WTC11 (cell line): ENCODE measurements at regions not wholly inside any gene's neighbourhood (a gene's known extent, or its start where the extent isn't known, plus 50 kb on each side); places are given as distances from the start of the nearest gene placed in this dataset.

Experiments used
- IRF2 ChIP-seq: sonication (generic); formaldehyde crosslinking; IDR thresholded peaks from 2 replicates; pipeline ENCODE4 v1.8.0; 2022; ENCODE audit warnings: low read depth, missing genetic modification reagents, borderline replicate concordance
- JUN ChIP-seq: sonication (generic); formaldehyde crosslinking; IDR thresholded peaks from 2 replicates; pipeline ENCODE4 v1.8.0; 2023; ENCODE audit warnings: mild to moderate bottlenecking, missing genetic modification reagents
- NR3C1 ChIP-seq: sonication (generic); formaldehyde crosslinking; conservative IDR thresholded peaks from 2 replicates; pipeline ENCODE4 v1.8.1; 2023; ENCODE audit warnings: low read depth, mild to moderate bottlenecking, missing genetic modification reagents
- ZNF121 ChIP-seq: sonication (generic); formaldehyde crosslinking; IDR thresholded peaks from 2 replicates; pipeline ENCODE4 v1.8.0; 2023; ENCODE audit warnings: missing genetic modification reagents
- TF ChIP-seq, protein P1 (sequence below): fragments of 200-600 bp; IDR thresholded peaks from 2 replicates; pipeline ENCODE4 v1.8.0; 2022; ENCODE audit warnings: antibody characterized with exemption
- TF ChIP-seq, protein P2 (sequence below): sonication (generic); formaldehyde crosslinking; IDR thresholded peaks from 2 replicates; pipeline ENCODE4 v1.8.0; 2023; ENCODE audit warnings: missing genetic modification reagents, mild to moderate bottlenecking, borderline replicate concordance

DNA sequence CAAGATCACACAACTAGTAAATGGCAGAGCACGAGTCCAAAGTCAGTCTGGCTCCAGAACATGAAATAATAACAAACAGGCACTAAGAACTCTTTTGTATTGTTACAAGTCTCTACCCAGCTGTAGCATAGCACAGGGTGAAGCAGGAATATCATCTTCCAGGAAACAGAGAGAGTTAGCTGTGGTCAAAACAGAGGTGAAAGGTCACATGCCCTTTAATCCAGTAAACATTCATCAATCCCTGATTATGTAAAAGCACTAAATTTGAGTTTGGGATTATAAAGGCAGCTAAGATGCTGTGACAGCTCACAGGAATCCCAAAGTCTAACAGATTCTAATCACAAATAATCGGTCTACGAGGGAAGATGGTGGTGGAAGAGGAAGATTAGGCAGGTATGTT, 133.0 kb upstream of the ASTN2 start:
- TF ChIP-seq ZNF121 (CRISPR knock-in tag), result no peak
- no peak for TF ChIP-seq JUN (CRISPR knock-in tag)
- TF ChIP-seq IRF2 (CRISPR knock-in tag), result no peak
- no peak for TF ChIP-seq NR3C1
- TF ChIP-seq, protein P1, sequence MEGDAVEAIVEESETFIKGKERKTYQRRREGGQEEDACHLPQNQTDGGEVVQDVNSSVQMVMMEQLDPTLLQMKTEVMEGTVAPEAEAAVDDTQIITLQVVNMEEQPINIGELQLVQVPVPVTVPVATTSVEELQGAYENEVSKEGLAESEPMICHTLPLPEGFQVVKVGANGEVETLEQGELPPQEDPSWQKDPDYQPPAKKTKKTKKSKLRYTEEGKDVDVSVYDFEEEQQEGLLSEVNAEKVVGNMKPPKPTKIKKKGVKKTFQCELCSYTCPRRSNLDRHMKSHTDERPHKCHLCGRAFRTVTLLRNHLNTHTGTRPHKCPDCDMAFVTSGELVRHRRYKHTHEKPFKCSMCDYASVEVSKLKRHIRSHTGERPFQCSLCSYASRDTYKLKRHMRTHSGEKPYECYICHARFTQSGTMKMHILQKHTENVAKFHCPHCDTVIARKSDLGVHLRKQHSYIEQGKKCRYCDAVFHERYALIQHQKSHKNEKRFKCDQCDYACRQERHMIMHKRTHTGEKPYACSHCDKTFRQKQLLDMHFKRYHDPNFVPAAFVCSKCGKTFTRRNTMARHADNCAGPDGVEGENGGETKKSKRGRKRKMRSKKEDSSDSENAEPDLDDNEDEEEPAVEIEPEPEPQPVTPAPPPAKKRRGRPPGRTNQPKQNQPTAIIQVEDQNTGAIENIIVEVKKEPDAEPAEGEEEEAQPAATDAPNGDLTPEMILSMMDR, result no peak
- TF ChIP-seq, protein P2, sequence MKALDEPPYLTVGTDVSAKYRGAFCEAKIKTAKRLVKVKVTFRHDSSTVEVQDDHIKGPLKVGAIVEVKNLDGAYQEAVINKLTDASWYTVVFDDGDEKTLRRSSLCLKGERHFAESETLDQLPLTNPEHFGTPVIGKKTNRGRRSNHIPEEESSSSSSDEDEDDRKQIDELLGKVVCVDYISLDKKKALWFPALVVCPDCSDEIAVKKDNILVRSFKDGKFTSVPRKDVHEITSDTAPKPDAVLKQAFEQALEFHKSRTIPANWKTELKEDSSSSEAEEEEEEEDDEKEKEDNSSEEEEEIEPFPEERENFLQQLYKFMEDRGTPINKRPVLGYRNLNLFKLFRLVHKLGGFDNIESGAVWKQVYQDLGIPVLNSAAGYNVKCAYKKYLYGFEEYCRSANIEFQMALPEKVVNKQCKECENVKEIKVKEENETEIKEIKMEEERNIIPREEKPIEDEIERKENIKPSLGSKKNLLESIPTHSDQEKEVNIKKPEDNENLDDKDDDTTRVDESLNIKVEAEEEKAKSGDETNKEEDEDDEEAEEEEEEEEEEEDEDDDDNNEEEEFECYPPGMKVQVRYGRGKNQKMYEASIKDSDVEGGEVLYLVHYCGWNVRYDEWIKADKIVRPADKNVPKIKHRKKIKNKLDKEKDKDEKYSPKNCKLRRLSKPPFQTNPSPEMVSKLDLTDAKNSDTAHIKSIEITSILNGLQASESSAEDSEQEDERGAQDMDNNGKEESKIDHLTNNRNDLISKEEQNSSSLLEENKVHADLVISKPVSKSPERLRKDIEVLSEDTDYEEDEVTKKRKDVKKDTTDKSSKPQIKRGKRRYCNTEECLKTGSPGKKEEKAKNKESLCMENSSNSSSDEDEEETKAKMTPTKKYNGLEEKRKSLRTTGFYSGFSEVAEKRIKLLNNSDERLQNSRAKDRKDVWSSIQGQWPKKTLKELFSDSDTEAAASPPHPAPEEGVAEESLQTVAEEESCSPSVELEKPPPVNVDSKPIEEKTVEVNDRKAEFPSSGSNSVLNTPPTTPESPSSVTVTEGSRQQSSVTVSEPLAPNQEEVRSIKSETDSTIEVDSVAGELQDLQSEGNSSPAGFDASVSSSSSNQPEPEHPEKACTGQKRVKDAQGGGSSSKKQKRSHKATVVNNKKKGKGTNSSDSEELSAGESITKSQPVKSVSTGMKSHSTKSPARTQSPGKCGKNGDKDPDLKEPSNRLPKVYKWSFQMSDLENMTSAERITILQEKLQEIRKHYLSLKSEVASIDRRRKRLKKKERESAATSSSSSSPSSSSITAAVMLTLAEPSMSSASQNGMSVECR, result no peak
